NT2/D1 (cell line): ENCODE measurements at regions not wholly inside any gene's neighbourhood (a gene's known extent, or its start where the extent isn't known, plus 50 kb on each side); places are given as distances from the start of the nearest gene placed in this dataset.

Experiments used
- SUZ12 ChIP-seq: IDR thresholded peaks from 2 replicates; pipeline ENCODE4 v1.6.1; 2011; ENCODE audit not compliant: insufficient read length, insufficient read depth; ENCODE audit errors: extremely low read depth
- YY1 ChIP-seq: IDR thresholded peaks from 2 replicates; pipeline ENCODE4 v1.6.1; 2011; ENCODE audit not compliant: insufficient read length, insufficient read depth

GRCh38 chr16:8200839-8201238, 389.5 kb downstream of the TMEM114 start:
- TF ChIP-seq YY1 (no peak), SUZ12 (no peak)
